ENCODE measurements at regions not wholly inside any gene's neighbourhood (a gene's known extent, or its start where the extent isn't known, plus 50 kb on each side); places are given as distances from the start of the nearest gene placed in this dataset.

DNA sequence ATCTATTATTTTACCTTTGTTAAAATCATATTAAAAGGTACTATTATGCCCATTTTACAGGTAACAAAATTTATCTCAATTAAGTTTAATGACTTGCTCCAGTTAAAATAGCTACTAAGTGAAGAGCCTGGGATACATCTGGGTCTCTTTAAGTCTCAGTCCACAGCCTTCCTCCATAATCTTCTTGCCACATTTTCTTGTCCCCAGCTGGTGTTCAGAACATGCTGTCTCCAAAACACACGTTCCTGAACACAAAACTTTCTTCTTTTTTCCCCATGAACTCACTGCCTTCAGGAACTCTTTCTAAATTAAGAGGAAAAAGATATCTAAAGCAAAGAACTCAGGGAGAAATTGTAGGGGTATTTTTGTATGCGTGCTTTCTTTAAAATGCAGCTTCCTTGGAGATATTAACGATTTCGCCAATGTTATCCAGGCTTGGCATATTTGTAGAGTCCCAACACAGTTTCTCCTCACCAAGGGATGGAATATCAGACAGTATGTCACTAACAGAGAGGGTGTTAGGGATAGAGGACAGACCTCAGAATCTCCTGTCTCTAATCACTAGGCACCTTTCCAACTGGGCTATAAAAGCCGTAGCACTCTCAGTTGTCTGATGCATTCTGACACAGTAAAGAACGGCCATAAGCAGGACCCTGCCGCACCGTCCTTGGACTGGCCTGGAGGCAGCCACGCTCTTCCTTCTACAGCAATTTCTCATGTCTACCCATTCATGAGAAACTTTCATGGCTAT is 232.8 kb upstream of the BLID start:
- no peak for TF ChIP-seq ISL1 (CRISPR knock-in tag; IDR thresholded peaks at IDR 0.05)
- TF ChIP-seq POU6F1 (CRISPR knock-in tag; IDR thresholded peaks at IDR 0.05; ENCODE audit: borderline replicate concordance, low read depth) = no peak
- no peak for TF ChIP-seq ZFP3 (CRISPR knock-in tag; IDR thresholded peaks at IDR 0.05)
- TF ChIP-seq GLIS3 (CRISPR knock-in tag; IDR thresholded peaks at IDR 0.05) = no peak
- no peak for TF ChIP-seq RARB (CRISPR knock-in tag; IDR thresholded peaks at IDR 0.05)
- TF ChIP-seq ZFP30 (CRISPR knock-in tag; IDR thresholded peaks at IDR 0.05) = no peak
- TF ChIP-seq PATZ1 (CRISPR knock-in tag; IDR thresholded peaks at IDR 0.05; ENCODE audit: borderline replicate concordance) = no peak
- TF ChIP-seq CSDC2 (CRISPR knock-in tag; IDR thresholded peaks at IDR 0.05) = no peak
- TF ChIP-seq ZNF8 (CRISPR knock-in tag; IDR thresholded peaks at IDR 0.05) = no peak
- no peak for TF ChIP-seq BACH2 (CRISPR knock-in tag; IDR thresholded peaks at IDR 0.05; ENCODE audit: borderline replicate concordance)
- no peak for TF ChIP-seq TOX (CRISPR knock-in tag; IDR thresholded peaks at IDR 0.05; ENCODE audit: borderline replicate concordance)
- TF ChIP-seq ZNF565 (CRISPR knock-in tag; conservative IDR thresholded peaks at IDR 0.05; ENCODE audit: low read depth) = no peak
- TF ChIP-seq ESRRG (CRISPR knock-in tag; IDR thresholded peaks at IDR 0.05) = no peak

Data from SK-N-SH treated with all-trans-retinoic acid at 6 μM for 48 hours (cell line).